GM12878 (cell line): ENCODE measurements at regions not wholly inside any gene's neighbourhood (a gene's known extent, or its start where the extent isn't known, plus 50 kb on each side); places are given as distances from the start of the nearest gene placed in this dataset.

ENCODE experiments used
- BHLHE40 ChIP-seq, 2 experiments: fragments of 450-650 bp in 1 of 2; IDR thresholded peaks; 2 replicates each; pipeline ENCODE4 v1.6.1; 2011 to 2017; ENCODE audit warnings: low read depth in 2 of 2, borderline replicate concordance in 1 of 2, improper control_type of control experiment in 1 of 2, low read length in 1 of 2, mild to moderate bottlenecking in 1 of 2
- CBFB ChIP-seq: IDR thresholded peaks from 2 replicates; pipeline ENCODE4 v1.6.1; 2016; ENCODE audit warnings: antibody characterized with exemption, low read depth
- ESRRA ChIP-seq: IDR thresholded peaks from 2 replicates; pipeline ENCODE4 v1.6.1; 2012; ENCODE audit warnings: mild to moderate bottlenecking, low read length, improper control_type of control experiment
- GABPA ChIP-seq: IDR thresholded peaks from 2 replicates; pipeline ENCODE4 v1.6.1; 2014; ENCODE audit warnings: antibody characterized with exemption, low read depth, mild to moderate bottlenecking, inconsistent platforms
- MAX ChIP-seq: IDR thresholded peaks from 2 replicates; pipeline ENCODE4 v1.6.1; 2012; ENCODE audit warnings: low read depth, low read length, improper control_type of control experiment
- NFYB ChIP-seq: IDR thresholded peaks from 2 replicates; pipeline ENCODE4 v1.6.1; 2011; ENCODE audit warnings: low read depth, mild to moderate bottlenecking, low read length, improper control_type of control experiment, moderate library complexity; ENCODE audit not compliant: insufficient read depth
- POLR2AphosphoS5 ChIP-seq: IDR thresholded peaks from 2 replicates; pipeline ENCODE4 v1.6.1; 2011; ENCODE audit warnings: mild to moderate bottlenecking, low read length, inconsistent platforms
- POU2F2 ChIP-seq: IDR thresholded peaks from 3 replicates; pipeline ENCODE4 v1.6.1; 2011; ENCODE audit warnings: low read depth, mild to moderate bottlenecking, low read length, borderline replicate concordance
- SIN3A ChIP-seq: IDR thresholded peaks from 2 replicates; pipeline ENCODE4 v1.6.1; 2012; ENCODE audit warnings: low read depth, low read length, improper control_type of control experiment
- SKIL ChIP-seq: fragments of 450-650 bp; IDR thresholded peaks from 2 replicates; pipeline ENCODE4 v1.6.1; 2017; ENCODE audit warnings: mild to moderate bottlenecking, low read depth, inconsistent platforms; ENCODE audit not compliant: poor library complexity, severe bottlenecking
- SP1 ChIP-seq: IDR thresholded peaks from one replicate; pipeline ENCODE4 v1.6.1; 2011; ENCODE audit warnings: low read depth, low read length
- TAF1 ChIP-seq: IDR thresholded peaks from 2 replicates; pipeline ENCODE4 v1.6.1; 2011; ENCODE audit warnings: mild to moderate bottlenecking, low read depth, low read length, borderline replicate concordance
- TF ChIP-seq, protein P1 (sequence below), 3 experiments: IDR thresholded peaks in 2 of 3; conservative IDR thresholded peaks in 1 of 3; 2 replicates each; pipeline ENCODE4 v1.5.1; 2011; ENCODE audit warnings: low read depth in 3 of 3, low read length in 3 of 3, mild to moderate bottlenecking in 3 of 3, control low read depth in 2 of 3, moderate library complexity in 2 of 3, inconsistent platforms in 1 of 3, mixed read lengths in 1 of 3; ENCODE audit not compliant: control insufficient read depth in 2 of 3, insufficient read depth in 1 of 3; ENCODE audit errors: extremely low read depth in 1 of 3
- TF ChIP-seq, protein P2 (sequence below): fragments of 450-650 bp; IDR thresholded peaks from 2 replicates; pipeline ENCODE4 v1.6.1; 2016; ENCODE audit warnings: mild to moderate bottlenecking, moderate library complexity, borderline replicate concordance

DNA sequence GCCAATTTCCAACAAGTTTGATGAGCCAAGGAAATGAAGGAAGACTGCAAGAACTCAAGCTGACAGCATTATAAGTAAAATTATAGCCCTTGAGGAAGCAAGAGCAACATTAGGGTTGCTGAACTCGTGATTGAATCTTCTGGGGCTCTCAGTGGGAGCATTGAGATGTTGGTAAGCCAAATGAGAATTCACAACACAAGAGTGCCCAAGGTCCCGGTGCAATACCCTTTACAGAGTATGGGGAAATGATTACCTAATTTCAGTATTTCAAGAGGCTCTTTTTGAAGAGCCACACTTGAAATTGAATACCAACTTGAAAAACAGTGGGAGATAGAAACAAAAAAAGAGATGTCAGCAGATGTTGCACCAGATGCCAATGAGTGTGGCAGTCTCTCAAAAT, 554.5 kb downstream of the STK39 start:
- TF ChIP-seq, protein P1, sequence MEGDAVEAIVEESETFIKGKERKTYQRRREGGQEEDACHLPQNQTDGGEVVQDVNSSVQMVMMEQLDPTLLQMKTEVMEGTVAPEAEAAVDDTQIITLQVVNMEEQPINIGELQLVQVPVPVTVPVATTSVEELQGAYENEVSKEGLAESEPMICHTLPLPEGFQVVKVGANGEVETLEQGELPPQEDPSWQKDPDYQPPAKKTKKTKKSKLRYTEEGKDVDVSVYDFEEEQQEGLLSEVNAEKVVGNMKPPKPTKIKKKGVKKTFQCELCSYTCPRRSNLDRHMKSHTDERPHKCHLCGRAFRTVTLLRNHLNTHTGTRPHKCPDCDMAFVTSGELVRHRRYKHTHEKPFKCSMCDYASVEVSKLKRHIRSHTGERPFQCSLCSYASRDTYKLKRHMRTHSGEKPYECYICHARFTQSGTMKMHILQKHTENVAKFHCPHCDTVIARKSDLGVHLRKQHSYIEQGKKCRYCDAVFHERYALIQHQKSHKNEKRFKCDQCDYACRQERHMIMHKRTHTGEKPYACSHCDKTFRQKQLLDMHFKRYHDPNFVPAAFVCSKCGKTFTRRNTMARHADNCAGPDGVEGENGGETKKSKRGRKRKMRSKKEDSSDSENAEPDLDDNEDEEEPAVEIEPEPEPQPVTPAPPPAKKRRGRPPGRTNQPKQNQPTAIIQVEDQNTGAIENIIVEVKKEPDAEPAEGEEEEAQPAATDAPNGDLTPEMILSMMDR (IDR thresholded peaks at IDR 0.05 in 2 of 3, conservative IDR thresholded peaks at IDR 0.05 in 1 of 3; ENCODE audit: control insufficient read depth in 2 of 3, extremely low read depth in 1 of 3, insufficient read depth in 1 of 3, low read depth in 3 of 3, low read length in 3 of 3): no peak
- TF ChIP-seq SP1: no peak
- TF ChIP-seq TAF1: no peak
- TF ChIP-seq ESRRA: no peak
- no peak for TF ChIP-seq MAX
- no peak for TF ChIP-seq NFYB
- no peak for TF ChIP-seq SKIL
- no peak for TF ChIP-seq SIN3A
- TF ChIP-seq, protein P2, sequence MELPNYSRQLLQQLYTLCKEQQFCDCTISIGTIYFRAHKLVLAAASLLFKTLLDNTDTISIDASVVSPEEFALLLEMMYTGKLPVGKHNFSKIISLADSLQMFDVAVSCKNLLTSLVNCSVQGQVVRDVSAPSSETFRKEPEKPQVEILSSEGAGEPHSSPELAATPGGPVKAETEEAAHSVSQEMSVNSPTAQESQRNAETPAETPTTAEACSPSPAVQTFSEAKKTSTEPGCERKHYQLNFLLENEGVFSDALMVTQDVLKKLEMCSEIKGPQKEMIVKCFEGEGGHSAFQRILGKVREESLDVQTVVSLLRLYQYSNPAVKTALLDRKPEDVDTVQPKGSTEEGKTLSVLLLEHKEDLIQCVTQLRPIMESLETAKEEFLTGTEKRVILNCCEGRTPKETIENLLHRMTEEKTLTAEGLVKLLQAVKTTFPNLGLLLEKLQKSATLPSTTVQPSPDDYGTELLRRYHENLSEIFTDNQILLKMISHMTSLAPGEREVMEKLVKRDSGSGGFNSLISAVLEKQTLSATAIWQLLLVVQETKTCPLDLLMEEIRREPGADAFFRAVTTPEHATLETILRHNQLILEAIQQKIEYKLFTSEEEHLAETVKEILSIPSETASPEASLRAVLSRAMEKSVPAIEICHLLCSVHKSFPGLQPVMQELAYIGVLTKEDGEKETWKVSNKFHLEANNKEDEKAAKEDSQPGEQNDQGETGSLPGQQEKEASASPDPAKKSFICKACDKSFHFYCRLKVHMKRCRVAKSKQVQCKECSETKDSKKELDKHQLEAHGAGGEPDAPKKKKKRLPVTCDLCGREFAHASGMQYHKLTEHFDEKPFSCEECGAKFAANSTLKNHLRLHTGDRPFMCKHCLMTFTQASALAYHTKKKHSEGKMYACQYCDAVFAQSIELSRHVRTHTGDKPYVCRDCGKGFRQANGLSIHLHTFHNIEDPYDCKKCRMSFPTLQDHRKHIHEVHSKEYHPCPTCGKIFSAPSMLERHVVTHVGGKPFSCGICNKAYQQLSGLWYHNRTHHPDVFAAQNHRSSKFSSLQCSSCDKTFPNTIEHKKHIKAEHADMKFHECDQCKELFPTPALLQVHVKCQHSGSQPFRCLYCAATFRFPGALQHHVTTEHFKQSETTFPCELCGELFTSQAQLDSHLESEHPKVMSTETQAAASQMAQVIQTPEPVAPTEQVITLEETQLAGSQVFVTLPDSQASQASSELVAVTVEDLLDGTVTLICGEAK: no peak
- TF ChIP-seq BHLHE40 (IDR thresholded peaks at IDR 0.05; ENCODE audit: borderline replicate concordance in 1 of 2, low read depth in 2 of 2, low read length in 1 of 2): no peak
- no peak for TF ChIP-seq CBFB
- TF ChIP-seq GABPA: no peak
- no peak for TF ChIP-seq POLR2AphosphoS5
- TF ChIP-seq POU2F2: no peak
